Sigmoid colon (tissue), 6 donors: ENCODE measurements at regions not wholly inside any gene's neighbourhood (a gene's known extent, or its start where the extent isn't known, plus 50 kb on each side); places are given as distances from the start of the nearest gene placed in this dataset.

Experiments
- DNase-seq: peaks from one replicate; pipeline ENCODE4 v3.0.0-alpha.2; 2019
- H3K27ac ChIP-seq, 4 donors: fragments of 200-600 bp; sonication (generic); one replicate each; pipeline ENCODE4 v1.5.1; 2016 to 2019; ENCODE audit warnings: mild to moderate bottlenecking in 1 of 4
- H3K27me3 ChIP-seq, 3 donors: fragments of 200-600 bp; sonication (generic); one replicate each; pipeline ENCODE4 v1.5.1; 2019; ENCODE audit warnings: mild to moderate bottlenecking in 1 of 3
- H3K36me3 ChIP-seq, 4 donors: fragments of 200-600 bp; sonication (generic); one replicate each; pipeline ENCODE4 v1.5.1; 2016 to 2019
- H3K4me1 ChIP-seq, 4 donors: fragments of 200-600 bp; sonication (generic); one replicate each; pipeline ENCODE4 v1.5.1; 2017 to 2019
- H3K4me3 ChIP-seq, 4 donors: fragments of 200-600 bp; sonication (generic); one replicate each; pipeline ENCODE4 v1.5.1; 2017 to 2019; ENCODE audit warnings: mild to moderate bottlenecking in 2 of 4, moderate library complexity in 1 of 4
- H3K9me3 ChIP-seq, 4 donors: fragments of 200-600 bp in 3 of 4; sonication (generic) in 3 of 4; one replicate each; pipeline versions ENCODE4 v1.5.1 to v1.6.1; 2013 to 2019
- EP300 ChIP-seq, 4 donors: sonication (generic); formaldehyde crosslinking; IDR thresholded peaks; one replicate each; pipeline ENCODE4 v1.6.1; 2017; ENCODE audit warnings: antibody characterized with exemption in 4 of 4
- POLR2A ChIP-seq, 2 donors: fragments of 450-650 bp; IDR thresholded peaks; one replicate each; pipeline ENCODE4 v1.6.1; 2016; ENCODE audit warnings: antibody characterized with exemption in 2 of 2, mild to moderate bottlenecking in 2 of 2, moderate library complexity in 2 of 2
- POLR2AphosphoS5 ChIP-seq, 4 donors: sonication (generic); formaldehyde crosslinking; IDR thresholded peaks; one replicate each; pipeline ENCODE4 v1.6.1; 2017; ENCODE audit warnings: antibody characterized with exemption in 4 of 4
- WGBS, 2 donors: extraction: QIAGEN DNeasy Blood & Tissue Kit; methylation state at CpG; one replicate each; pipeline ENCODE4 v1.1.7; 2013; 5-methylcytosine and 5-hydroxymethylcytosine counted together
- intact Hi-C: fragments of 100-400 bp; cut with DNase I; formaldehyde crosslinking; loops from one replicate; pipeline ENCODE4 v1.15.1; 2023
- TF ChIP-seq, protein P1 (sequence below), 4 experiments: fragments of 450-650 bp in 3 of 4; fragments of 200-600 bp in 1 of 4; IDR thresholded peaks; one replicate each; pipeline ENCODE4 v1.5.1; 2016 to 2019; ENCODE audit warnings: antibody characterized with exemption in 4 of 4, mild to moderate bottlenecking in 3 of 4, moderate library complexity in 2 of 4
- donor health status: healthy with polysubstance abuse.
- donor health status: healthy.

DNA sequence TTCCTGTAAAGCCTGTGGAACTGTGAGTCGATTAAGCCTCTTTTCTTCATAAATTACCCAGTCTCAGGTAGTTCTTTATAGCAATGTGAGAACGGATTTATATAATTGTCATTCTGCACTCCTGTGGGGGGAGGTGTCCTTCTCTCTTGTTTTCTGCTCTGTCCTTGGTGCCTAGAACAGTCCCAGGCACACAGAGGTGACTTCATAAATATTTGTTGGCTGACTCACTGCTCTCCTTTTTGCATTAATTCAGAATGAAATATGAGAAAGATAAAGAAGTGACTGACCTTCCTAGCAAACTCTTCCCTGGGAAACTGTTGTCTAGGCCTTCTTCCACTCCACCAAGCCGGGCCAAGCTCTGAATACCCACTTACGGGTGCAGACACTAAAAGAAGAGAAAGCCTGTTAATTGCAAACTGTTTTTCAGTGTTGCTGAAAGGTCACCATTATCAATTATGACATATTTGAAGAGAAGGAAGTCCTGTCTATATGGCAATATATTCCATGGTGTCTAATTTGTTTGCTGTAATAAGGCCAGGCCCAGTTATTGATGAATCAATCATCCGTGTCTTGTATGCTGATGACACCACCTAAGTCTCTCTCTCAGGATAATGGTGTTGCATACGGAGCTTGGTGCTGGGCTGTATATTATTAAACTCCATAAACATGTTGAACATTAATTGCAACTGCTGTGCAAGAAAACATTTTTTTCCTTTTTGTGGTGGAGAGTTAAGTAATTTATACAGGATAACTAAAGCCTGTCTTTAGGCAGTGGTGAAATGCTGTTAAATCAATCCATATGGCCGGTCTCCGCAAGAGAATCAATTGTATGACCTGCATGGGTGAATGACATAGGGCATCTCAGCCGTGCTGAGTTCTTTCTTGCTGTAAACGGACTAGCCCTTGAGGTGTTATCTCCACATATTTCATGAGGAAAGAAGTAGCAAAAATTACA lies 567.5 kb downstream of the SLC4A3 start:
- TF ChIP-seq EP300 (IDR thresholded peaks at IDR 0.05): no peak
- no peak for TF ChIP-seq POLR2AphosphoS5 (IDR thresholded peaks at IDR 0.05)
- no peak for TF ChIP-seq POLR2A (IDR thresholded peaks at IDR 0.05)
- TF ChIP-seq, protein P1, sequence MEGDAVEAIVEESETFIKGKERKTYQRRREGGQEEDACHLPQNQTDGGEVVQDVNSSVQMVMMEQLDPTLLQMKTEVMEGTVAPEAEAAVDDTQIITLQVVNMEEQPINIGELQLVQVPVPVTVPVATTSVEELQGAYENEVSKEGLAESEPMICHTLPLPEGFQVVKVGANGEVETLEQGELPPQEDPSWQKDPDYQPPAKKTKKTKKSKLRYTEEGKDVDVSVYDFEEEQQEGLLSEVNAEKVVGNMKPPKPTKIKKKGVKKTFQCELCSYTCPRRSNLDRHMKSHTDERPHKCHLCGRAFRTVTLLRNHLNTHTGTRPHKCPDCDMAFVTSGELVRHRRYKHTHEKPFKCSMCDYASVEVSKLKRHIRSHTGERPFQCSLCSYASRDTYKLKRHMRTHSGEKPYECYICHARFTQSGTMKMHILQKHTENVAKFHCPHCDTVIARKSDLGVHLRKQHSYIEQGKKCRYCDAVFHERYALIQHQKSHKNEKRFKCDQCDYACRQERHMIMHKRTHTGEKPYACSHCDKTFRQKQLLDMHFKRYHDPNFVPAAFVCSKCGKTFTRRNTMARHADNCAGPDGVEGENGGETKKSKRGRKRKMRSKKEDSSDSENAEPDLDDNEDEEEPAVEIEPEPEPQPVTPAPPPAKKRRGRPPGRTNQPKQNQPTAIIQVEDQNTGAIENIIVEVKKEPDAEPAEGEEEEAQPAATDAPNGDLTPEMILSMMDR (IDR thresholded peaks at IDR 0.05): no peak
- WGBS, 2 donors: 86 to 89% methylated on average over 10 of the region's 10 CpGs

DNA sequence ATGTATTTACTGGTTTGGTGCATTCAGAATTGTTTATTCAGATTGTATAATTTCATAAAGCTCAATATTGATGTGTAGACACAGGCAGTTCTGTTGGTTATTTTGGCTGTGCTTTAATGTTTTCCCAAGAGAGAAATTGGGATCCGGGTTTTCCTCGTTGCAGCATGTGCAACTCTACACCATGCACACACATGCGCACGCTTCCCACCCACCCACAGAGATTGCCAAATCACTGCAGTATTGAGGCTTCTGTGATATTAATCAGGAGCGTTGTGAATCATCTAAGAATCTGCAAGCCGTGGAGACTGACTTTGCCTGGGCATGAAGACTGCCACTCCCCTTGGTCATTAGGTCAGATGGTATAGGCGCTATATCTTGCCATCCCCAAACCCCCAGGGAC lies 571.5 kb downstream of the SLC4A3 start:
- Histone ChIP-seq H3K4me1 (no peaks in the 10 kb centered on the region), H3K27me3 (no peaks in the 10 kb centered on the region), H3K9me3 (no peaks in the 10 kb centered on the region), H3K36me3 (no peaks in the 10 kb centered on the region), H3K27ac (no peak overlapping the region), H3K4me3 (no peak overlapping the region)
- WGBS, 2 donors: 82 to 91% methylated on average over 7 of the region's 7 CpGs
- intact Hi-C loops: no loop called here
- DNase-seq: no peak
- TF ChIP-seq POLR2AphosphoS5 (IDR thresholded peaks at IDR 0.05): no peak
- no peak for TF ChIP-seq EP300 (IDR thresholded peaks at IDR 0.05)
- TF ChIP-seq, protein P1 (IDR thresholded peaks at IDR 0.05): no peak
- TF ChIP-seq POLR2A (IDR thresholded peaks at IDR 0.05): no peak

More for the DNA sequence above, 567.5 kb downstream of the SLC4A3 start:
- Histone ChIP-seq H3K27ac (no peak overlapping the region), H3K4me1 (no peaks in the 10 kb centered on the region), H3K9me3 (peaks cover 0 to 3% (median 0%) of the 10 kb centered on the region in 4 donors), H3K36me3 (no peaks in the 10 kb centered on the region), H3K4me3 (no peak overlapping the region), H3K27me3 (no peaks in the 10 kb centered on the region)
- intact Hi-C loops: no loop called here
- DNase-seq: no peak

GRCh38 chr2:220202066-220202465 lies 574.6 kb downstream of the SLC4A3 start:
- H3K36me3 ChIP-seq: no peaks in the 10 kb centered on the region
- H3K9me3 ChIP-seq: no peaks in the 10 kb centered on the region
- no peak for DNase-seq
- H3K4me1 ChIP-seq: no peaks in the 10 kb centered on the region
- H3K4me3 ChIP-seq: no peak overlapping the region
- intact Hi-C loops: no loop called here
- no peak overlapping the region for H3K27ac ChIP-seq
- TF ChIP-seq, protein P1 (IDR thresholded peaks at IDR 0.05): no peak
- TF ChIP-seq POLR2A (IDR thresholded peaks at IDR 0.05) (no peak), POLR2AphosphoS5 (IDR thresholded peaks at IDR 0.05) (no peak)
- H3K27me3 ChIP-seq: no peaks in the 10 kb centered on the region

DNA sequence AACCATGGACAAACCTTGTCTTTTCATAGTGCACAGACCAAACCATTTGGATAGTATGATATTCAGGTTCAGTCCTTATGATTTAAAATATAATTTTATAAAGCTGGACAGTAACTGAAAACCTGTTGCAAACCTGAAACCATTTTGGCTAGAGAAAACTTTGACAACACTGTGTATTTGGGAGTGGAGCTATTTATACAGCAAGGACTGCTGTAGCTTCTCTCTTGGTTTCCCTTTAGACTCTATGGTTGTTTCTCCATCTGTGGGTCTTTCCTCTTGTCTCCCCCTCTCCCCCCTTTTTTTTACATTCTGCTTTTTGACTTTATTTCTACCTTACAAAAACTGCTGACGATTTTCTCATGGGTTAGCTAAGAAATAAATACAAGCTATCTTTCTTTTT lies 581.7 kb downstream of the SLC4A3 start:
- Histone ChIP-seq H3K27ac (no peak overlapping the region), H3K36me3 (no peaks in the 10 kb centered on the region), H3K27me3 (no peaks in the 10 kb centered on the region), H3K9me3 (no peaks in the 10 kb centered on the region), H3K4me3 (no peak overlapping the region), H3K4me1 (no peaks in the 10 kb centered on the region)
- 47 to 64% methylated on average over 1 of the region's 1 CpG for WGBS, 2 donors
- TF ChIP-seq POLR2A (IDR thresholded peaks at IDR 0.05) (no peak), EP300 (IDR thresholded peaks at IDR 0.05) (no peak), POLR2AphosphoS5 (IDR thresholded peaks at IDR 0.05) (no peak)
- TF ChIP-seq, protein P1 (IDR thresholded peaks at IDR 0.05): no peak
- intact Hi-C loops: no loop called here
- DNase-seq: no peak
